ENCODE measurements at regions not wholly inside any gene's neighbourhood (a gene's known extent, or its start where the extent isn't known, plus 50 kb on each side); places are given as distances from the start of the nearest gene placed in this dataset.

GRCh38 chr5:87099968-87100367 lies 167.7 kb upstream of the RASA1 start:
- Histone ChIP-seq H3K36me3 (ENCODE audit: insufficient read depth, insufficient read length, low read length) (no peaks in the 10 kb centered on the region), H3K27me3 (ENCODE audit: insufficient read depth, insufficient read length) (no peaks in the 10 kb centered on the region), H3K4me3 (ENCODE audit: insufficient read length, low read depth) (no peak overlapping the region), H3K4me1 (ENCODE audit: insufficient read depth, insufficient read length) (no peaks in the 10 kb centered on the region), H3K9ac (ENCODE audit: insufficient read length, low read depth) (no peak overlapping the region), H3K9me3 (ENCODE audit: insufficient read depth, low read length) (no peaks in the 10 kb centered on the region)
- TF ChIP-seq YY1 (IDR thresholded peaks at IDR 0.05; ENCODE audit: insufficient read depth, insufficient read length): no peak
- DNase-seq (ENCODE audit: low read depth, low spot score): no peak

- H3K4me1 ChIP-seq (ENCODE audit: insufficient read depth, insufficient read length): no peaks in the 10 kb centered on the region
- TF ChIP-seq ZNF274 (IDR thresholded peaks at IDR 0.05; ENCODE audit: low read depth, low read length): no peak
- TF ChIP-seq YY1 (IDR thresholded peaks at IDR 0.05; ENCODE audit: insufficient read depth, insufficient read length): no peak
- no peak for TF ChIP-seq SUZ12 (IDR thresholded peaks at IDR 0.05; ENCODE audit: extremely low read depth, insufficient read depth, insufficient read length)
- no peaks in the 10 kb centered on the region for H3K36me3 ChIP-seq (ENCODE audit: insufficient read depth, insufficient read length, low read length)
- no peaks in the 10 kb centered on the region for H3K9me3 ChIP-seq (ENCODE audit: insufficient read depth, low read length)
- no peak overlapping the region for H3K9ac ChIP-seq (ENCODE audit: insufficient read length, low read depth)
- no peak overlapping the region for H3K4me3 ChIP-seq (ENCODE audit: insufficient read length, low read depth)
- no peak for DNase-seq (ENCODE audit: low read depth, low spot score)
- H3K27me3 ChIP-seq (ENCODE audit: insufficient read depth, insufficient read length): no peaks in the 10 kb centered on the region
Observed at GRCh38 chr5:87101321-87101720, 166.4 kb upstream of the RASA1 start.

GRCh38 chr5:87102841-87103240 lies 164.8 kb upstream of the RASA1 start:
- no peaks in the 10 kb centered on the region for H3K27me3 ChIP-seq (ENCODE audit: insufficient read depth, insufficient read length)
- no peak overlapping the region for H3K4me3 ChIP-seq (ENCODE audit: insufficient read length, low read depth)
- TF ChIP-seq YY1 (IDR thresholded peaks at IDR 0.05; ENCODE audit: insufficient read depth, insufficient read length) (no peak), ZNF274 (IDR thresholded peaks at IDR 0.05; ENCODE audit: low read depth, low read length) (no peak), SUZ12 (IDR thresholded peaks at IDR 0.05; ENCODE audit: extremely low read depth, insufficient read depth, insufficient read length) (no peak)
- H3K36me3 ChIP-seq (ENCODE audit: insufficient read depth, insufficient read length, low read length): no peaks in the 10 kb centered on the region
- DNase-seq (ENCODE audit: low read depth, low spot score): no peak
- H3K4me1 ChIP-seq (ENCODE audit: insufficient read depth, insufficient read length): no peaks in the 10 kb centered on the region
- H3K9ac ChIP-seq (ENCODE audit: insufficient read length, low read depth): no peak overlapping the region
- H3K9me3 ChIP-seq (ENCODE audit: insufficient read depth, low read length): no peaks in the 10 kb centered on the region

GRCh38 chr5:87103616-87104287 lies 163.9 kb upstream of the RASA1 start:
- no peak overlapping the region for H3K4me3 ChIP-seq (ENCODE audit: insufficient read length, low read depth)
- no peaks in the 10 kb centered on the region for H3K27me3 ChIP-seq (ENCODE audit: insufficient read depth, insufficient read length)
- H3K36me3 ChIP-seq (ENCODE audit: insufficient read depth, insufficient read length, low read length): no peaks in the 10 kb centered on the region
- no peak overlapping the region for H3K9ac ChIP-seq (ENCODE audit: insufficient read length, low read depth)
- H3K4me1 ChIP-seq (ENCODE audit: insufficient read depth, insufficient read length): no peaks in the 10 kb centered on the region
- TF ChIP-seq YY1 (IDR thresholded peaks at IDR 0.05; ENCODE audit: insufficient read depth, insufficient read length): no peak
- no peak for TF ChIP-seq SUZ12 (IDR thresholded peaks at IDR 0.05; ENCODE audit: extremely low read depth, insufficient read depth, insufficient read length)
- TF ChIP-seq ZNF274 (IDR thresholded peaks at IDR 0.05; ENCODE audit: low read depth, low read length): no peak
- no peak for DNase-seq (ENCODE audit: low read depth, low spot score)
- no peaks in the 10 kb centered on the region for H3K9me3 ChIP-seq (ENCODE audit: insufficient read depth, low read length)

GRCh38 chr5:87105577-87105976 lies 162.1 kb upstream of the RASA1 start:
- Histone ChIP-seq H3K36me3 (ENCODE audit: insufficient read depth, insufficient read length, low read length) (no peaks in the 10 kb centered on the region), H3K4me3 (ENCODE audit: insufficient read length, low read depth) (no peak overlapping the region), H3K4me1 (ENCODE audit: insufficient read depth, insufficient read length) (no peaks in the 10 kb centered on the region), H3K27me3 (ENCODE audit: insufficient read depth, insufficient read length) (no peaks in the 10 kb centered on the region), H3K9me3 (ENCODE audit: insufficient read depth, low read length) (no peaks in the 10 kb centered on the region), H3K9ac (ENCODE audit: insufficient read length, low read depth) (no peak overlapping the region)
- TF ChIP-seq ZNF274 (IDR thresholded peaks at IDR 0.05; ENCODE audit: low read depth, low read length): no peak
- no peak for TF ChIP-seq YY1 (IDR thresholded peaks at IDR 0.05; ENCODE audit: insufficient read depth, insufficient read length)
- no peak for TF ChIP-seq SUZ12 (IDR thresholded peaks at IDR 0.05; ENCODE audit: extremely low read depth, insufficient read depth, insufficient read length)
- DNase-seq (ENCODE audit: low read depth, low spot score): no peak

GRCh38 chr5:87109746-87110145 lies 157.9 kb upstream of the RASA1 start:
- Histone ChIP-seq H3K36me3 (ENCODE audit: insufficient read depth, insufficient read length, low read length) (no peaks in the 10 kb centered on the region), H3K4me3 (ENCODE audit: insufficient read length, low read depth) (no peak overlapping the region), H3K27me3 (ENCODE audit: insufficient read depth, insufficient read length) (no peaks in the 10 kb centered on the region), H3K9ac (ENCODE audit: insufficient read length, low read depth) (no peak overlapping the region), H3K9me3 (ENCODE audit: insufficient read depth, low read length) (no peaks in the 10 kb centered on the region), H3K4me1 (ENCODE audit: insufficient read depth, insufficient read length) (no peaks in the 10 kb centered on the region)
- no peak for TF ChIP-seq ZNF274 (IDR thresholded peaks at IDR 0.05; ENCODE audit: low read depth, low read length)
- no peak for DNase-seq (ENCODE audit: low read depth, low spot score)

GRCh38 chr5:87110721-87111120 lies 157.0 kb upstream of the RASA1 start:
- H3K27me3 ChIP-seq (ENCODE audit: insufficient read depth, insufficient read length): no peaks in the 10 kb centered on the region
- no peak for DNase-seq (ENCODE audit: low read depth, low spot score)
- no peak overlapping the region for H3K9ac ChIP-seq (ENCODE audit: insufficient read length, low read depth)
- no peaks in the 10 kb centered on the region for H3K4me1 ChIP-seq (ENCODE audit: insufficient read depth, insufficient read length)
- no peaks in the 10 kb centered on the region for H3K9me3 ChIP-seq (ENCODE audit: insufficient read depth, low read length)
- TF ChIP-seq YY1 (IDR thresholded peaks at IDR 0.05; ENCODE audit: insufficient read depth, insufficient read length) (no peak), ZNF274 (IDR thresholded peaks at IDR 0.05; ENCODE audit: low read depth, low read length) (no peak), SUZ12 (IDR thresholded peaks at IDR 0.05; ENCODE audit: extremely low read depth, insufficient read depth, insufficient read length) (no peak)
- H3K36me3 ChIP-seq (ENCODE audit: insufficient read depth, insufficient read length, low read length): no peaks in the 10 kb centered on the region
- H3K4me3 ChIP-seq (ENCODE audit: insufficient read length, low read depth): no peak overlapping the region

GRCh38 chr5:87113861-87114260 lies 153.8 kb upstream of the RASA1 start:
- DNase-seq (ENCODE audit: low read depth, low spot score): no peak
- H3K27me3 ChIP-seq (ENCODE audit: insufficient read depth, insufficient read length): no peaks in the 10 kb centered on the region
- TF ChIP-seq YY1 (IDR thresholded peaks at IDR 0.05; ENCODE audit: insufficient read depth, insufficient read length) (no peak), SUZ12 (IDR thresholded peaks at IDR 0.05; ENCODE audit: extremely low read depth, insufficient read depth, insufficient read length) (no peak), ZNF274 (IDR thresholded peaks at IDR 0.05; ENCODE audit: low read depth, low read length) (no peak)
- H3K9ac ChIP-seq (ENCODE audit: insufficient read length, low read depth): no peak overlapping the region
- no peak overlapping the region for H3K4me3 ChIP-seq (ENCODE audit: insufficient read length, low read depth)
- H3K9me3 ChIP-seq (ENCODE audit: insufficient read depth, low read length): no peaks in the 10 kb centered on the region
- H3K36me3 ChIP-seq (ENCODE audit: insufficient read depth, insufficient read length, low read length): no peaks in the 10 kb centered on the region
- no peaks in the 10 kb centered on the region for H3K4me1 ChIP-seq (ENCODE audit: insufficient read depth, insufficient read length)

All from NT2/D1 (cell line).